ENCODE measurements at regions not wholly inside any gene's neighbourhood (a gene's known extent, or its start where the extent isn't known, plus 50 kb on each side); places are given as distances from the start of the nearest gene placed in this dataset.

GRCh38 chr11:134564472-134565200, 152.6 kb upstream of the B3GAT1 start:
- DNase-seq (ENCODE audit: extremely low spot score in 2 of 2), result peak; percentile 56 to 67
- H3K27ac ChIP-seq, result no peak overlapping the region
- TF ChIP-seq, protein P1, sequence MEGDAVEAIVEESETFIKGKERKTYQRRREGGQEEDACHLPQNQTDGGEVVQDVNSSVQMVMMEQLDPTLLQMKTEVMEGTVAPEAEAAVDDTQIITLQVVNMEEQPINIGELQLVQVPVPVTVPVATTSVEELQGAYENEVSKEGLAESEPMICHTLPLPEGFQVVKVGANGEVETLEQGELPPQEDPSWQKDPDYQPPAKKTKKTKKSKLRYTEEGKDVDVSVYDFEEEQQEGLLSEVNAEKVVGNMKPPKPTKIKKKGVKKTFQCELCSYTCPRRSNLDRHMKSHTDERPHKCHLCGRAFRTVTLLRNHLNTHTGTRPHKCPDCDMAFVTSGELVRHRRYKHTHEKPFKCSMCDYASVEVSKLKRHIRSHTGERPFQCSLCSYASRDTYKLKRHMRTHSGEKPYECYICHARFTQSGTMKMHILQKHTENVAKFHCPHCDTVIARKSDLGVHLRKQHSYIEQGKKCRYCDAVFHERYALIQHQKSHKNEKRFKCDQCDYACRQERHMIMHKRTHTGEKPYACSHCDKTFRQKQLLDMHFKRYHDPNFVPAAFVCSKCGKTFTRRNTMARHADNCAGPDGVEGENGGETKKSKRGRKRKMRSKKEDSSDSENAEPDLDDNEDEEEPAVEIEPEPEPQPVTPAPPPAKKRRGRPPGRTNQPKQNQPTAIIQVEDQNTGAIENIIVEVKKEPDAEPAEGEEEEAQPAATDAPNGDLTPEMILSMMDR (IDR thresholded peaks at IDR 0.05), result no peak
- no peak for TF ChIP-seq POLR2A (IDR thresholded peaks at IDR 0.05)
- no peak for TF ChIP-seq POLR2AphosphoS5 (IDR thresholded peaks at IDR 0.05; ENCODE audit: insufficient read depth in 1 of 2, low read depth in 1 of 2)

GRCh38 chr11:134562941-134563471, 151.0 kb upstream of the B3GAT1 start:
- Histone ChIP-seq H3K27ac (no peak overlapping the region), H3K4me3 (no peak overlapping the region), H3K27me3 (no peaks in the 10 kb centered on the region), H3K36me3 (no peaks in the 10 kb centered on the region), H3K9me3 (no peaks in the 10 kb centered on the region), H3K4me1 (no peaks in the 10 kb centered on the region)
- peak; percentile 67 to 90 for DNase-seq (ENCODE audit: extremely low spot score in 2 of 2)
- intact Hi-C loops (cut with DNase I), result no loop called here
- TF ChIP-seq POLR2A (IDR thresholded peaks at IDR 0.05), result no peak

More at GRCh38 chr11:134564472-134565200, 152.6 kb upstream of the B3GAT1 start:
- intact Hi-C loops (cut with DNase I), result no loop called here
- Histone ChIP-seq H3K27me3 (no peaks in the 10 kb centered on the region), H3K4me1 (no peaks in the 10 kb centered on the region), H3K4me3 (no peak overlapping the region), H3K9me3 (no peaks in the 10 kb centered on the region), H3K36me3 (no peaks in the 10 kb centered on the region)

GRCh38 chr11:134562196-134562595, 150.2 kb upstream of the B3GAT1 start:
- Histone ChIP-seq H3K27ac (no peak overlapping the region), H3K4me3 (no peak overlapping the region), H3K9me3 (no peaks in the 10 kb centered on the region), H3K4me1 (no peaks in the 10 kb centered on the region), H3K36me3 (no peaks in the 10 kb centered on the region), H3K27me3 (no peaks in the 10 kb centered on the region)
- DNase-seq (ENCODE audit: extremely low spot score in 2 of 2), result peak; percentile 60 to 67
- TF ChIP-seq POLR2AphosphoS5 (IDR thresholded peaks at IDR 0.05; ENCODE audit: insufficient read depth in 1 of 2, low read depth in 1 of 2), result no peak
- TF ChIP-seq, protein P1 (IDR thresholded peaks at IDR 0.05), result no peak
- TF ChIP-seq POLR2A (IDR thresholded peaks at IDR 0.05), result no peak
- intact Hi-C loops (cut with DNase I), result no loop called here

GRCh38 chr11:134561331-134561720, 149.3 kb upstream of the B3GAT1 start:
- intact Hi-C loops (cut with DNase I), result no loop called here
- DNase-seq (ENCODE audit: extremely low spot score in 2 of 2), result peak in 1 of 2 donors; percentile 25
- H3K27me3 ChIP-seq, result no peaks in the 10 kb centered on the region
- no peaks in the 10 kb centered on the region for H3K36me3 ChIP-seq
- no peak overlapping the region for H3K4me3 ChIP-seq
- TF ChIP-seq, protein P1 (IDR thresholded peaks at IDR 0.05), result no peak
- TF ChIP-seq POLR2AphosphoS5 (IDR thresholded peaks at IDR 0.05; ENCODE audit: insufficient read depth in 1 of 2, low read depth in 1 of 2), result no peak
- no peak for TF ChIP-seq POLR2A (IDR thresholded peaks at IDR 0.05)
- H3K27ac ChIP-seq, result no peak overlapping the region
- H3K9me3 ChIP-seq, result no peaks in the 10 kb centered on the region
- H3K4me1 ChIP-seq, result no peaks in the 10 kb centered on the region

DNA sequence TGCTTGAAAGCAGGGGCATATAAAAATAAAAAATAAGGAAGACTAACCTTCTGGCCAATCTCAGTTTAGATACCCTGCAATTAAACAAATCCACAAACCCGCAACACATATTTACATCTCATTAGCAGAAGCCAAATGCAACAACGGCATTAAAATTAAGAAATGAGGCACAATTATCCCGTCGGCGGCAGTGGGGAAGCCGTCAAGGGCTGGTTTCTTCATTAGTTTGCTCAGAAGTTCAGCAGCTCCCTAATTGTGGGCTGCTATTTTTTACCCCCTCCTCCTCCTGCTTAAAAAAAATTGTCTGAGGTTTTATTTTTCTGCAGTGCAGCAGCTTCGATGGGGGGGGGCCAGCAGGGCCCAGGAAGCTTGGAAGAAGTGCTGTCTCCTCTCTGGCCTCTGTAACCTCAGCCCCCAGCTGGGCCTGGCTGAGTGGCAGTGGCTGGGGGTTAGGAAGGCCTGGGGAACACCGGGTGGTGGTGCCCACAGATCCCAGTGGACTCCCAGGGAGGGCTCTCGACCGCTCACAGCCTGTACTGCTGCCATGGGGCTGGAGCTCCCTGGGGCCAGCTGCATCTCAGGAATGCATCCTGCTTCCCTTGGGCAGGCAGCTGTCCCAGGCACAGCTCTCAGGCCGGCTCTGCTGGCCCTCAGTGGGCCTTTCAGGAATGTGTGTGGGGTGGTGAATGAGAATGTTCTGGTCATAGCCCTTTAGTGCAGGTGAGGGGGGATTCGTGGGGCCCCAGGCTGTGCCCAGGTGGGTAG, 148.7 kb upstream of the B3GAT1 start:
- intact Hi-C loops (cut with DNase I), result no loop called here
- Histone ChIP-seq H3K36me3 (no peaks in the 10 kb centered on the region), H3K9me3 (no peaks in the 10 kb centered on the region), H3K27me3 (no peaks in the 10 kb centered on the region), H3K4me1 (no peaks in the 10 kb centered on the region), H3K4me3 (no peak overlapping the region), H3K27ac (no peak overlapping the region)
- no peak for TF ChIP-seq POLR2A (IDR thresholded peaks at IDR 0.05)
- TF ChIP-seq POLR2AphosphoS5 (IDR thresholded peaks at IDR 0.05; ENCODE audit: insufficient read depth in 1 of 2, low read depth in 1 of 2), result no peak
- TF ChIP-seq, protein P1 (IDR thresholded peaks at IDR 0.05), result no peak
- peak; percentile 42 to 70 for DNase-seq (ENCODE audit: extremely low spot score in 2 of 2)
